ENCODE measurements at regions not wholly inside any gene's neighbourhood (a gene's known extent, or its start where the extent isn't known, plus 50 kb on each side); places are given as distances from the start of the nearest gene placed in this dataset.

GRCh38 chr12:115574826-115575225 is 702.7 kb downstream of the MED13L start:
- no peak for DNase-seq (ENCODE audit: low read depth)

DNA sequence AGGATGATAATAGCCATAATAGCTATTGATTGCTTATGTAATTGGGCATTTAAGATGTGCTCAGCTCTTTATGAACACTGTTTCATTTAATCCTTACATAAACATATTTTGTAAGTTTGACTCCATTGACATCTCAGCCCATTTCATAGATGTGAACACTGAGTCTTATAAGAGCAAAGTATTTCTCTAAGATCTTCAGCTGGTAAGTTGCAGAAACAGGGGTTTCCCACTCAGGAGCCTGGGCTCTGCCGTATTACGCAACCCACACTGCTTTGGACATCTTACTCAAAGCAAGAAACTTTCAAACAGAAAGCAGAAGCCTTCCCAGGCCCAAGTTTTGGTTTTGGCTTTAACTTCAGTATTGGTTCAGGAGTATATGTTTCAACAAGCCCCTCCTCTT is 705.1 kb downstream of the MED13L start:
- DNase-seq (ENCODE audit: low read depth): no peak

- DNase-seq (ENCODE audit: low read depth): no peak
Measured at GRCh38 chr12:115571446-115571845, 706.0 kb downstream of the MED13L start.

GRCh38 chr12:115571027-115571426 is 706.5 kb downstream of the MED13L start:
- DNase-seq (ENCODE audit: low read depth): no peak

- peak; percentile 35 for DNase-seq (ENCODE audit: low read depth)
Measured at GRCh38 chr12:115570069-115570777, 707.3 kb downstream of the MED13L start.

GRCh38 chr12:115569345-115570068 is 708.0 kb downstream of the MED13L start:
- DNase-seq (ENCODE audit: low read depth): no peak

GRCh38 chr12:115558281-115558680 is 719.2 kb downstream of the MED13L start:
- DNase-seq (ENCODE audit: low read depth): no peak

DNA sequence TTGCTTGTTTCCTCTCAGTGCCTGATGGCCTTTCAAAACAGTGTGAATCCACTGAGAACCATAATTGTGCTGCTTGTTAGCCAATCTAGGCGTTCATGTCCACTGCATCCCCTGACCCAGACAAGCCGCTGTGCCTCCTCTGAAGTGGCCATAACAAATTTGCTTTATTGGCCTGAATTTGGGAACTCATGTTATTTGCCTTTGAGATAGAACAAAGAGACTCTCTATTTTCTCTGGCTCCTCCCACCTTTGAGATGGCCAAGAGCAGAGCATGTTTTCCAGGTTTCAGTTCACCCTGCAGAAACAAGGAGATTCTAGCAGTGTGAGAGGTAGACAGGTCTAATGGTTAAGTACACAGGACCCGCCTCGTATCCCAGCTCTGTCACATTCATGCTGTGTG is 723.9 kb downstream of the MED13L start:
- no peak for DNase-seq (ENCODE audit: low read depth)

DNA sequence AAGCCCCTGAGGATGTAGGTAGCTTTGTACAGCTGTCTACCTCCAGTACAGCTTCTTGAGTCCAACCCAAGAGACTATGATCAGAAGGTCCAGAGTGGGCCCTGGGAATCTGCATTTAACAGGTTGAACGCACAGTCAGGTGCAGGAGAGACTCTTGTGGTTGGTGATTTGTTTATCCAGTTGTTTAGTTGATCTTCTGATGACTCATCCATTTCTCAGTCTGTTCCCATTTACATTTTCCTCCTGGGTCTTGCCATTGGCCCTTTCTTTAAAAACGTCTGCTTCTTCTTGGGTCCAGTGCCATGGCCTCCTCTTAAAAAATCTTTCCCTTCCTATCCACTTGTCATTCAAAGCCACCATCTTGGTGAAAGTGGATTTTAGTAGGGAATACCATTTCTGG is 734.2 kb downstream of the MED13L start:
- no peak for DNase-seq (ENCODE audit: low read depth)

DNA sequence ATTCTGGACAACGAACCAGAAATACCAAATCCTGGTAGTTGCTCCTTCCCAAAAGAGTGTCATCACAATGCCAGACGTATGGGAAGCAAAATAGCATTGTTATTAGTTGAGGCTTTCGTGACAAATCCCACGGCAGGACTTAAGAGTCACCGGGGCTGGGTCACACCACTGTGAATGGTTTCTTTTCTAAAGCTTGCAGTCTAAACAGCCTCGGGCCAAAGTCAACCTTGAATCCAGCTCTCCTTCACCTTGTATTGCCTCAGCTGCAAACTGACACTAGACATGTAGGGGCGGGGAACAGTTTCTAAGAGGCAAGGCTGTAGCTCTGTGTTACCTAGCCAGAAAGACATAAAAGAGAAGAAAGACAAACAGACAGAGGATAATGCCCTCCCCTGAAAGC is 734.8 kb downstream of the MED13L start:
- no peak for DNase-seq (ENCODE audit: low read depth)

DNA sequence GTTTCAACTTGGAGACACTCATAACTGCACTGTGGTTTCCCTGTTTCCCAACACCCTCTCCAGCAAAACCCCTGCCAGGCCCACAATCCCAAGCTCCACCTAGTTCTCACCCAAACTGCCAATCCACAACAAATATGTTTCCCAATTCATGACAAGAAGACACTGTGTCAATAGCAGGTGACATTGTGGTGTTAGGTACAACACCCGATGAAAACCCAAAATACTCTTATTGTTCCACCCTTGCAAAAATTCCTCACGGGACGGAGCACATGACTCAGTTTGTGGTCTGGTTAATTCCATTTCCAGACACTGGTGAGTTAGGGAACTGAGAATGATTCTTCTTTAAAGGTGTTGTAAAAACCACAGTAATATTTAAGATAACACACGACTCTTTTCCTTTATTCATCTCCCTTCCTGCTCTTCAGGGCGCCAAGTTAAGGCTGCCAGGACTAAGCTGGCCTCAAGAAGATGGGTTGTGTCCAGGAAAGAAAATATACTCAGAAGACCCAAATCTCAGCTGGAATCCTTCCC is 735.5 kb downstream of the MED13L start:
- no peak for DNase-seq (ENCODE audit: low read depth)

GRCh38 chr12:115528466-115528865 is 749.0 kb downstream of the MED13L start:
- DNase-seq (ENCODE audit: low read depth): no peak

DNA sequence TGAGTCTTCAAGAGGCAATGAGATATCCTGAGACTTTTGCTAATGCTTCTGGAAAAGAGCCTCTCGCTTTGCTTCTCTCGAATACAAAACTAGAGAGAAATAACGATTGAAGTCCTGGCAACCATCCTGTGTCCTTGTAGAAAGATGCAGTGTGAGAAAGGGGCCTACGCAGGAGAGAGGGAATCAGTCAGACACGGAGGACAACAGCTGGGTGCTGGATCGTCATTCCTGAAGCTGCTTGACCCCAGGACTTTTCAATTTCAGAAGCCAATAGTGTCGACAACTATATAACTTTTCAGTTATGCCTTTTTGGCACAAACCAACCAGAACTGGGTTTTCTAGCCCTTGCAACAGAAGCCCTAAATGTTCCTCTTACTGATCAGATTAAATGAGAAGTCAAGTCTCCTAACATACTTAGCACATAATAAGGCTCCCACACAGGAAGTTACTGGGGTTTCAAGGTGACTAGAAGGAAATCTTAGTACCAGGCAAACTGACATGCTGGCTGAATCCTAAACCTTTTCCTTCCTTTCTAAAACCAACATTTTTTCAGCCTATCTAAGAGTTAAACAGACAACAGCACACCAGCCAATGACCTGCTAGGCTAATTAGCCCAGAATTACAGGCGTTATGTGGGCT is 755.6 kb downstream of the MED13L start:
- DNase-seq (ENCODE audit: low read depth): no peak

- DNase-seq (ENCODE audit: low read depth): no peak
Measured at GRCh38 chr12:115519887-115520286, 757.6 kb downstream of the MED13L start.

- no peak for DNase-seq (ENCODE audit: low read depth)
Measured at GRCh38 chr12:115519359-115519758, 758.1 kb downstream of the MED13L start.

DNA sequence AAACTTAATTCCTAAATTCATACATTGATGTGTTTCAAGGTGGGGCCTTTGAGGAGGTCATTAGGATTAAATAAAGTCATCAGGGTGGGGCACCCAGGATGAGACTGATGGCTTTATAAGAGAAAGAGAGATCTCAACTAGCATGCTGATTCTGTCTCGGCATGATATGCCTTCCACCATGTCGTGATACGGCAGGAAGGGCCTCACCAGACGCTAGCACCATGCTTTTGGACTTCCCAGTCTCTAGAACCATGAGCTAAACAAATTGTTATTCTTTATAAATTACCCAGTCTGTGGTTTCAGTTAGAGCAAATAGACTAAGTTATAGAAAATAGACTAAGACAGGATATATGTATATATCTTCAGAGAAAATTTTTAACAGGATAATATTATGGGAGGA is 759.6 kb downstream of the MED13L start:
- DNase-seq (ENCODE audit: low read depth): no peak

DNA sequence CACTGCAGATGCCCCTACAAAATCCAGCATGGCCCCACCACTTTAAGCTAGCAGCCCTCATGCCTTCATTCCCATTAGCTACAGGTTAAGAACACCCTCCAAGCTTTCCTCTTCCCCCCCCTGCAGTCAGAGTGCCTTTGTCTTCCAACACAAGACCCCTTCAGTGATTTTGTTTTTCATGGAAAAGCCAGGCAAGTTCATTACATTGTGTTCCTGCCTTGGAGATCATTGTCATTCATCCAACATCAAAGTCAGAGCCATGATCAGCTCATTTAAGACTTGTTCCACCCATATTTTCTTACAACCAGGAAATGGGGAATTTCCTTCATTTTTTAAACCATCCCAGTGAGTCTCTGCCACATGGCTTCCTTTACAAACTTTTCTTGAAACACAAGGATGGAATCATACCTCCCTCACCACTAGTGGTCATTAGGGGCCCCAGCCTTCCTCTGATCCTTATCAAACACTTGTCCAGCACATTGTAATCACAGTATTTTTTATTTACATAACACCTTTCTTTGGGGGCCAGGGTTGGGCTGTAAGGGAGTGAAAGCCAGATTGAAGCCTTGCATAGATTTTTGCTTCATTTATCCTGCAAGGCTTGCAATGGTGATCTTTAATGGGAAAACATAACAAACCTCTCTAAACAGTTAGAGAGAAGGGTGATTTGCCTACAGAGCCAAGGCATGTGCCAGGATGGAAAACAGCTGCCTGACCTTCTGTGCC is 765.3 kb downstream of the MED13L start:
- no peak for DNase-seq (ENCODE audit: low read depth)

DNA sequence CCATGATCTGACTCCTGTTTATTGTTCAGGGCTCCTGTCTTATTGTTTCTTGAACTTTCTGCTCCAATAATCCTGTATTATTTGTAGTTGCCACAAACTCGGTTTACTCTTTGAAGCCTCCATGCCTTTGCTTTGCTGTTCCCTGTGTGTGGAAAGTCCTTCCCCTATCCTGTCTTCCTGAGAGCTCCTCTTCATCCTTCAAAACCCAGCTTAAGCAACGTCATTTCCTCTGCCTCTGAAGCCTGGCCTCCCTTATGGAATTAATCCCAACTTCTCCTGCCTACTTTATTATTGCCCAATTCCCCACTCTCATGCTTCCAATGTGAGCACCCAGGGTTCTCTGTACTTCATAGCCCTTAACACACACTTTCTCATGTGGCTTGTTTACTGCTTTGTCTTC is 766.2 kb downstream of the MED13L start:
- no peak for DNase-seq (ENCODE audit: low read depth)

- DNase-seq (ENCODE audit: low read depth): no peak
Measured at GRCh38 chr12:115508990-115509389, 768.5 kb downstream of the MED13L start.

GRCh38 chr12:115507951-115508722 is 769.4 kb downstream of the MED13L start:
- no peak for DNase-seq (ENCODE audit: low read depth)

DNA sequence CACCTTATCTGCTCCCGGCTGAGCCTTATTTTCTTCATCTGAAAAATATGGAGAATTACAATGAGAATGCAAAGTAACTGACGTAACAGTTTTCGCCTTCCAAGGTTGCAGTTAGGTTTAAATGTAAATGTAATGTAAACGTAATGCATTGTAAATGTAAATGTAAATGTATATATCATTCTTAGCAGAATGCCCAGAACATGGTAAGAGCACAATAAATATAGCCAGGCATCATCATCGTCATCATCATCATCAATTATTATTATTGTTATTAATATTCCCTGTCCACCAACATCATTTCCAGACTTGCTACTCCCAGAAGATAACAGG is 770.0 kb downstream of the MED13L start:
- DNase-seq (ENCODE audit: low read depth): no peak

All from non-pigmented ciliary epithelial cell (primary cell).